ENCODE measurements at regions not wholly inside any gene's neighbourhood (a gene's known extent, or its start where the extent isn't known, plus 50 kb on each side); places are given as distances from the start of the nearest gene placed in this dataset.

DNA sequence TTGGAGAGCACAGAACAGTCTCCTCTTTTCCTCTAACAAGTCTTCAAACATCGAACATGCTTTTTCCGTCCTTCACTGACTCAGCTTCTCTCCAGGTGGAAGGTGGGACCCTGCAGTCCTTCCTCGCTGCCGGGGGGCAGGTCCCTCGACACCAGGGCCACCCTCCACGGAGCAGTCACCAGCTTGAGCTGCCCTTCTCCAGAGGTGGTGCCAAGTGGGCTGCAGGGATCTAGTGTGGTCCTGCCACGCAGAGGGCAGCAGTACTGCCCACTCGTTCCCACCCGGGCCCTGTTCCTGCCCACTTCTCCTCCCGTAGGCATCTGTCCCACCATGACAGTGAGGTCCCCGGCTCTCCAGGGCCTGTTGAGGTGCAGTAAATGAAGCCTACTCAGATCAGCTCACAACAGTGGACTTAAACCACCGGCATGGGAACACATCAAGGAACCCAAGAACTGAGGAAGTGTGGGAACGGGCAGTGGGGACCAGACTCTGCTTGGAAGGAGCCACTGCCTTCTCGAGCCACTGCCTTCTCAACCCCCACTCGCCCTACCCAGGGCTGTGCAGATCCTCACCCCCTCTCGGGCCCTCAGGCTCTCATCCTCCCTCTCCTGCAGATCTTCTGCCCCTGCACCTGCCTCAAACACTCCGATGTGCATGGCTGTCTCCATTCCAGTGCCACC lies 153.9 kb downstream of the OAT start:
- H3K4me1 Mint-ChIP-seq = no peaks in the 10 kb centered on the region
- no peaks in the 10 kb centered on the region for H3K9me3 Mint-ChIP-seq
- H3K36me3 Mint-ChIP-seq (ENCODE audit: low read depth) = no peaks in the 10 kb centered on the region
- no peaks in the 10 kb centered on the region for H3K27me3 ChIP-seq (ENCODE audit: control insufficient read depth, insufficient read depth, low read length, poor library complexity, severe bottlenecking)
- H3K4me3 ChIP-seq (ENCODE audit: low read length) = no peak overlapping the region
- no peaks in the 10 kb centered on the region for H3K4me1 ChIP-seq (ENCODE audit: control insufficient read depth, insufficient read depth, low read length)
- no peaks in the 10 kb centered on the region for H3K9me3 ChIP-seq (ENCODE audit: control insufficient read depth, low read length)
- 90 to 99% methylated on average over 13 to 17 of the region's 17 CpGs for WGBS, 2 experiments (ENCODE audit: insufficient coverage in 1 of 2, insufficient read length in 1 of 2)
- no peaks in the 10 kb centered on the region for H3K36me3 ChIP-seq (ENCODE audit: control insufficient read depth, insufficient read depth, low read length)
- no peak overlapping the region for H3K27ac Mint-ChIP-seq
- H3K27ac ChIP-seq (ENCODE audit: low read depth, low read length) = no peak overlapping the region
- no peak for TF ChIP-seq CTCF (conservative IDR thresholded peaks at IDR 0.05)
- no peaks in the 10 kb centered on the region for H3K27me3 Mint-ChIP-seq (ENCODE audit: insufficient read depth)
- H3K9ac ChIP-seq (ENCODE audit: extremely low read depth, low read length, poor library complexity, severe bottlenecking) = no peak overlapping the region
- no peak overlapping the region for H3K4me3 Mint-ChIP-seq
- no peak for DNase-seq

DNA sequence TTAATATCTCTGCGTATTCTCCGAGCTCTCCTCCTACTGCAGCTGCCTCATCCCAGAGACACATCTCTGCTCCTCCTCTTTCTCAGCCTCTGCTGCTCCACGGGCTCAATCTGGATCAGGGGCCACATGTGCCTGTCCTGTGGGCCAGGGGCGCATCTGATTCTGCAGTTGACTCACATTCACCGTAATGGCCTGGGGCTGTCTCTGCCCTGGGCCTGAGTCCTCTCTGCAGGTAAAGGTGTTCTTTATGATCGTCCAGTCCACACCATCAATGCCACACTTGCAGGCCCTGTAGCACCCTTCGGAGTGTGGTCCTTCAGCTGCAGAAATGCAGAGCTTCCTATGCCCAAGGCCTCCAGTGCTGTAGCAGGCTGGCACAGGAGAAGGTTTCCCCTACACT lies 154.5 kb downstream of the OAT start:
- H3K9me3 ChIP-seq (ENCODE audit: control insufficient read depth, low read length) = no peaks in the 10 kb centered on the region
- no peaks in the 10 kb centered on the region for H3K4me1 ChIP-seq (ENCODE audit: control insufficient read depth, insufficient read depth, low read length)
- H3K27me3 Mint-ChIP-seq (ENCODE audit: insufficient read depth) = no peaks in the 10 kb centered on the region
- no peak overlapping the region for H3K4me3 ChIP-seq (ENCODE audit: low read length)
- H3K27ac ChIP-seq (ENCODE audit: low read depth, low read length) = no peak overlapping the region
- no peaks in the 10 kb centered on the region for H3K36me3 ChIP-seq (ENCODE audit: control insufficient read depth, insufficient read depth, low read length)
- WGBS, 2 experiments (ENCODE audit: insufficient coverage in 1 of 2, insufficient read length in 1 of 2) = 90 to 98% methylated on average over 6 to 7 of the region's 7 CpGs
- no peaks in the 10 kb centered on the region for H3K36me3 Mint-ChIP-seq (ENCODE audit: low read depth)
- H3K4me1 Mint-ChIP-seq = no peaks in the 10 kb centered on the region
- H3K9me3 Mint-ChIP-seq = no peaks in the 10 kb centered on the region
- TF ChIP-seq CTCF (conservative IDR thresholded peaks at IDR 0.05) = no peak
- H3K9ac ChIP-seq (ENCODE audit: extremely low read depth, low read length, poor library complexity, severe bottlenecking) = no peak overlapping the region
- no peak overlapping the region for H3K27ac Mint-ChIP-seq
- no peak for DNase-seq
- H3K27me3 ChIP-seq (ENCODE audit: control insufficient read depth, insufficient read depth, low read length, poor library complexity, severe bottlenecking) = no peaks in the 10 kb centered on the region
- H3K4me3 Mint-ChIP-seq = no peak overlapping the region

GRCh38 chr10:124263726-124264125 lies 155.0 kb downstream of the OAT start:
- Histone ChIP-seq H3K9me3 (ENCODE audit: control insufficient read depth, low read length) (no peaks in the 10 kb centered on the region), H3K4me3 (ENCODE audit: low read length) (no peak overlapping the region), H3K4me1 (ENCODE audit: control insufficient read depth, insufficient read depth, low read length) (no peaks in the 10 kb centered on the region), H3K27me3 (ENCODE audit: control insufficient read depth, insufficient read depth, low read length, poor library complexity, severe bottlenecking) (no peaks in the 10 kb centered on the region), H3K27ac (ENCODE audit: low read depth, low read length) (no peak overlapping the region), H3K36me3 (ENCODE audit: control insufficient read depth, insufficient read depth, low read length) (no peaks in the 10 kb centered on the region), H3K9ac (ENCODE audit: extremely low read depth, low read length, poor library complexity, severe bottlenecking) (no peak overlapping the region)
- TF ChIP-seq CTCF (conservative IDR thresholded peaks at IDR 0.05) = no peak
- H3K4me3 Mint-ChIP-seq = no peak overlapping the region
- no peak overlapping the region for H3K27ac Mint-ChIP-seq
- no peaks in the 10 kb centered on the region for H3K4me1 Mint-ChIP-seq
- DNase-seq = no peak
- H3K36me3 Mint-ChIP-seq (ENCODE audit: low read depth) = no peaks in the 10 kb centered on the region
- WGBS, 2 experiments (ENCODE audit: insufficient coverage in 1 of 2, insufficient read length in 1 of 2) = 86 to 92% methylated on average over 4 to 5 of the region's 5 CpGs
- H3K27me3 Mint-ChIP-seq (ENCODE audit: insufficient read depth) = no peaks in the 10 kb centered on the region
- no peaks in the 10 kb centered on the region for H3K9me3 Mint-ChIP-seq
